ENCODE measurements at regions not wholly inside any gene's neighbourhood (a gene's known extent, or its start where the extent isn't known, plus 50 kb on each side); places are given as distances from the start of the nearest gene placed in this dataset.
"Not testable (repeated sequence)": the region's sequence is repeated elsewhere in the genome, so short reads cannot be mapped to it uniquely, and the experiment has no call there.

GRCh38 chr2:212811921-212812320 lies 273.3 kb upstream of the ERBB4 start:
- Histone ChIP-seq H3K4me3 (no peak overlapping the region), H3K27me3 (replicated peaks; ENCODE audit: insufficient read depth) (no peaks in the 10 kb centered on the region), H3K27ac (no peak overlapping the region), H3K9me3 (no peaks in the 10 kb centered on the region), H3K36me3 (no peaks in the 10 kb centered on the region), H3K4me1 (replicated peaks) (no peaks in the 10 kb centered on the region)
- TF ChIP-seq POLR2A (IDR thresholded peaks at IDR 0.05) (no peak), POLR2AphosphoS5 (IDR thresholded peaks at IDR 0.05) (no peak), CTCF (IDR thresholded peaks at IDR 0.05) (no peak)
- WGBS = 53% methylated on average over 1 of the region's 1 CpG
- no peak for DNase-seq (ENCODE audit: low spot score)
- intact Hi-C loops (cut with DNase I) = no loop called here

- TF ChIP-seq CTCF (IDR thresholded peaks at IDR 0.05) (no peak), POLR2A (IDR thresholded peaks at IDR 0.05) (no peak), POLR2AphosphoS5 (IDR thresholded peaks at IDR 0.05) (no peak)
- Histone ChIP-seq H3K4me1 (replicated peaks) (no peaks in the 10 kb centered on the region), H3K9me3 (no peaks in the 10 kb centered on the region), H3K27ac (no peak overlapping the region), H3K4me3 (no peak overlapping the region), H3K36me3 (no peaks in the 10 kb centered on the region), H3K27me3 (replicated peaks; ENCODE audit: insufficient read depth) (no peaks in the 10 kb centered on the region)
- intact Hi-C loops (cut with DNase I) = no loop called here
- no peak for DNase-seq (ENCODE audit: low spot score)
- WGBS = 18% methylated on average over 3 of the region's 3 CpGs
Observed at GRCh38 chr2:212811036-212811805, 272.6 kb upstream of the ERBB4 start.

- WGBS = 75% methylated on average over 5 of the region's 5 CpGs
- no peak for TF ChIP-seq POLR2A (IDR thresholded peaks at IDR 0.05)
- TF ChIP-seq POLR2AphosphoS5 (IDR thresholded peaks at IDR 0.05) = no peak
- no peak for TF ChIP-seq CTCF (IDR thresholded peaks at IDR 0.05)
- Histone ChIP-seq H3K4me1 (replicated peaks) (no peaks in the 10 kb centered on the region), H3K27ac (no peak overlapping the region), H3K4me3 (no peak overlapping the region), H3K27me3 (replicated peaks; ENCODE audit: insufficient read depth) (no peaks in the 10 kb centered on the region), H3K9me3 (no peaks in the 10 kb centered on the region), H3K36me3 (no peaks in the 10 kb centered on the region)
- no peak for DNase-seq (ENCODE audit: low spot score)
- intact Hi-C loops (cut with DNase I) = no loop called here
Observed at GRCh38 chr2:212797484-212798205, 259.0 kb upstream of the ERBB4 start.

GRCh38 chr2:212794471-212794870 lies 255.9 kb upstream of the ERBB4 start:
- no peak for TF ChIP-seq CTCF (IDR thresholded peaks at IDR 0.05)
- intact Hi-C loops (cut with DNase I) = no loop called here
- no peak overlapping the region for H3K27ac ChIP-seq
- no peaks in the 10 kb centered on the region for H3K27me3 ChIP-seq (replicated peaks; ENCODE audit: insufficient read depth)
- H3K36me3 ChIP-seq = no peaks in the 10 kb centered on the region
- no peak for DNase-seq (ENCODE audit: low spot score)
- H3K4me3 ChIP-seq = no peak overlapping the region
- H3K4me1 ChIP-seq (replicated peaks) = no peaks in the 10 kb centered on the region
- H3K9me3 ChIP-seq = no peaks in the 10 kb centered on the region

- Histone ChIP-seq H3K4me3 (no peak overlapping the region), H3K36me3 (no peaks in the 10 kb centered on the region), H3K27ac (no peak overlapping the region), H3K4me1 (replicated peaks) (no peaks in the 10 kb centered on the region), H3K9me3 (no peaks in the 10 kb centered on the region), H3K27me3 (replicated peaks; ENCODE audit: insufficient read depth) (no peaks in the 10 kb centered on the region)
- 85% methylated on average over 6 of the region's 6 CpGs for WGBS
- TF ChIP-seq CTCF (IDR thresholded peaks at IDR 0.05) (no peak), POLR2A (IDR thresholded peaks at IDR 0.05) (no peak), POLR2AphosphoS5 (IDR thresholded peaks at IDR 0.05) (no peak)
- no peak for DNase-seq (ENCODE audit: low spot score)
- intact Hi-C loops (cut with DNase I) = no loop called here
Observed at GRCh38 chr2:212791569-212791968, 253.0 kb upstream of the ERBB4 start.

- H3K27me3 ChIP-seq (replicated peaks; ENCODE audit: insufficient read depth); H3K9me3 ChIP-seq; H3K4me3 ChIP-seq; intact Hi-C loops (cut with DNase I); H3K27ac ChIP-seq; H3K4me1 ChIP-seq (replicated peaks); DNase-seq (ENCODE audit: low spot score); H3K36me3 ChIP-seq: not testable (repeated sequence)
- WGBS = 87% methylated on average over 5 of the region's 5 CpGs
Observed at GRCh38 chr2:212786088-212786487, 247.5 kb upstream of the ERBB4 start.

Measured in prostate gland (tissue), 2 donors.